ENCODE measurements at regions not wholly inside any gene's neighbourhood (a gene's known extent, or its start where the extent isn't known, plus 50 kb on each side); places are given as distances from the start of the nearest gene placed in this dataset.

DNA sequence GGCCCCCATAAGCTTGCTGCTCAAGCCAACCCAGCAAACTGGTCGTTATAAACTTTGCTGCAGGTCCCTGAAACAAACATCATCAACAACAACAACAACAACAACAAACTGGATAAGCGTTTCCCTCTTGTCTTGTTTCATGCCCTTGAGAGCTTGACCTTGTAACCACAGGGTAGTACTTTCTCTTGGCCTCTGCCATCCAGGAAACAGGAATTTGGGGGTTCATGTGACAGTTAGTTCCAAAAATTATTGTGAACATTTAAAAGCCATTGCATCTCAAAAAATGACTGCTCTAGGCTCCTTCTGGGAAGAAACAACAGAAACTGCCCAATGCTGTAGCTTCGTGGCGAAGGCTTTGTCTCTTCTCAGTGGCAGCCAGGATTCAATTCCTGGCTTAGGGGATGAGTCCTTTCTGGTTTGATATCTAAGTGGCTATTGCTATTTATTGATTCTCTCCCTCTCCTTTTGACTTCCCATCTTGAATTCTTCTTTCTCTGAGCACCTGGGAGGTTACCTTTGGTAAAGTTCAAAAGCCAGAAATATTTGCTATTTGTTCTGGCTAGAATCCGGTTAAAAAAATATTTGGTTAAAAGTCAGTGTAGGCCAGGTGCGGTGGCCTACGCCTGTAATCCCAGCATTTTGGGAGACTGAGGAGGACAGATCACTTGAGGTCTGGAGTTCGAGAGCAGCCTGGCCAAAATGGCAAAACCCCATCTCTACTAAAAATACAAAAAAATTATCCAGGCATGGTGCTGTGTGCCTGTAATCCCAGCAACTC is 52.0 kb upstream of the CPM start:
- TF ChIP-seq, protein P1, sequence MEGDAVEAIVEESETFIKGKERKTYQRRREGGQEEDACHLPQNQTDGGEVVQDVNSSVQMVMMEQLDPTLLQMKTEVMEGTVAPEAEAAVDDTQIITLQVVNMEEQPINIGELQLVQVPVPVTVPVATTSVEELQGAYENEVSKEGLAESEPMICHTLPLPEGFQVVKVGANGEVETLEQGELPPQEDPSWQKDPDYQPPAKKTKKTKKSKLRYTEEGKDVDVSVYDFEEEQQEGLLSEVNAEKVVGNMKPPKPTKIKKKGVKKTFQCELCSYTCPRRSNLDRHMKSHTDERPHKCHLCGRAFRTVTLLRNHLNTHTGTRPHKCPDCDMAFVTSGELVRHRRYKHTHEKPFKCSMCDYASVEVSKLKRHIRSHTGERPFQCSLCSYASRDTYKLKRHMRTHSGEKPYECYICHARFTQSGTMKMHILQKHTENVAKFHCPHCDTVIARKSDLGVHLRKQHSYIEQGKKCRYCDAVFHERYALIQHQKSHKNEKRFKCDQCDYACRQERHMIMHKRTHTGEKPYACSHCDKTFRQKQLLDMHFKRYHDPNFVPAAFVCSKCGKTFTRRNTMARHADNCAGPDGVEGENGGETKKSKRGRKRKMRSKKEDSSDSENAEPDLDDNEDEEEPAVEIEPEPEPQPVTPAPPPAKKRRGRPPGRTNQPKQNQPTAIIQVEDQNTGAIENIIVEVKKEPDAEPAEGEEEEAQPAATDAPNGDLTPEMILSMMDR (tag by site-specific recombination; IDR thresholded peaks at IDR 0.05) = no peak
- TF ChIP-seq WT1 (tag by site-specific recombination; IDR thresholded peaks at IDR 0.05) (no peak), ZFP37 (tag by site-specific recombination; IDR thresholded peaks at IDR 0.05) (no peak), MYNN (tag by site-specific recombination; IDR thresholded peaks at IDR 0.05; ENCODE audit: borderline replicate concordance) (no peak), ZNF560 (tag by site-specific recombination; IDR thresholded peaks at IDR 0.05; ENCODE audit: borderline replicate concordance) (no peak), KLF7 (tag by site-specific recombination; IDR thresholded peaks at IDR 0.05; ENCODE audit: borderline replicate concordance) (no peak), GLIS1 (tag by site-specific recombination; IDR thresholded peaks at IDR 0.05) (no peak), ZNF76 (tag by site-specific recombination; IDR thresholded peaks at IDR 0.05; ENCODE audit: borderline replicate concordance, low read depth) (no peak), ZNF16 (tag by site-specific recombination; IDR thresholded peaks at IDR 0.05; ENCODE audit: low read depth) (no peak), ZNF514 (tag by site-specific recombination; IDR thresholded peaks at IDR 0.05) (no peak)
- TF ChIP-seq, protein P2, sequence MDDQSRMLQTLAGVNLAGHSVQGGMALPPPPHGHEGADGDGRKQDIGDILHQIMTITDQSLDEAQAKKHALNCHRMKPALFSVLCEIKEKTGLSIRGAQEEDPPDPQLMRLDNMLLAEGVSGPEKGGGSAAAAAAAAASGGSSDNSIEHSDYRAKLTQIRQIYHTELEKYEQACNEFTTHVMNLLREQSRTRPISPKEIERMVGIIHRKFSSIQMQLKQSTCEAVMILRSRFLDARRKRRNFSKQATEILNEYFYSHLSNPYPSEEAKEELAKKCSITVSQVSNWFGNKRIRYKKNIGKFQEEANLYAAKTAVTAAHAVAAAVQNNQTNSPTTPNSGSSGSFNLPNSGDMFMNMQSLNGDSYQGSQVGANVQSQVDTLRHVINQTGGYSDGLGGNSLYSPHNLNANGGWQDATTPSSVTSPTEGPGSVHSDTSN (CRISPR knock-in tag; IDR thresholded peaks at IDR 0.05) = no peak
- TF ChIP-seq, protein P3, sequence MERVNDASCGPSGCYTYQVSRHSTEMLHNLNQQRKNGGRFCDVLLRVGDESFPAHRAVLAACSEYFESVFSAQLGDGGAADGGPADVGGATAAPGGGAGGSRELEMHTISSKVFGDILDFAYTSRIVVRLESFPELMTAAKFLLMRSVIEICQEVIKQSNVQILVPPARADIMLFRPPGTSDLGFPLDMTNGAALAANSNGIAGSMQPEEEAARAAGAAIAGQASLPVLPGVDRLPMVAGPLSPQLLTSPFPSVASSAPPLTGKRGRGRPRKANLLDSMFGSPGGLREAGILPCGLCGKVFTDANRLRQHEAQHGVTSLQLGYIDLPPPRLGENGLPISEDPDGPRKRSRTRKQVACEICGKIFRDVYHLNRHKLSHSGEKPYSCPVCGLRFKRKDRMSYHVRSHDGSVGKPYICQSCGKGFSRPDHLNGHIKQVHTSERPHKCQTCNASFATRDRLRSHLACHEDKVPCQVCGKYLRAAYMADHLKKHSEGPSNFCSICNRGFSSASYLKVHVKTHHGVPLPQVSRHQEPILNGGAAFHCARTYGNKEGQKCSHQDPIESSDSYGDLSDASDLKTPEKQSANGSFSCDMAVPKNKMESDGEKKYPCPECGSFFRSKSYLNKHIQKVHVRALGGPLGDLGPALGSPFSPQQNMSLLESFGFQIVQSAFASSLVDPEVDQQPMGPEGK (tag by site-specific recombination; IDR thresholded peaks at IDR 0.05) = no peak
- TF ChIP-seq, protein P4, sequence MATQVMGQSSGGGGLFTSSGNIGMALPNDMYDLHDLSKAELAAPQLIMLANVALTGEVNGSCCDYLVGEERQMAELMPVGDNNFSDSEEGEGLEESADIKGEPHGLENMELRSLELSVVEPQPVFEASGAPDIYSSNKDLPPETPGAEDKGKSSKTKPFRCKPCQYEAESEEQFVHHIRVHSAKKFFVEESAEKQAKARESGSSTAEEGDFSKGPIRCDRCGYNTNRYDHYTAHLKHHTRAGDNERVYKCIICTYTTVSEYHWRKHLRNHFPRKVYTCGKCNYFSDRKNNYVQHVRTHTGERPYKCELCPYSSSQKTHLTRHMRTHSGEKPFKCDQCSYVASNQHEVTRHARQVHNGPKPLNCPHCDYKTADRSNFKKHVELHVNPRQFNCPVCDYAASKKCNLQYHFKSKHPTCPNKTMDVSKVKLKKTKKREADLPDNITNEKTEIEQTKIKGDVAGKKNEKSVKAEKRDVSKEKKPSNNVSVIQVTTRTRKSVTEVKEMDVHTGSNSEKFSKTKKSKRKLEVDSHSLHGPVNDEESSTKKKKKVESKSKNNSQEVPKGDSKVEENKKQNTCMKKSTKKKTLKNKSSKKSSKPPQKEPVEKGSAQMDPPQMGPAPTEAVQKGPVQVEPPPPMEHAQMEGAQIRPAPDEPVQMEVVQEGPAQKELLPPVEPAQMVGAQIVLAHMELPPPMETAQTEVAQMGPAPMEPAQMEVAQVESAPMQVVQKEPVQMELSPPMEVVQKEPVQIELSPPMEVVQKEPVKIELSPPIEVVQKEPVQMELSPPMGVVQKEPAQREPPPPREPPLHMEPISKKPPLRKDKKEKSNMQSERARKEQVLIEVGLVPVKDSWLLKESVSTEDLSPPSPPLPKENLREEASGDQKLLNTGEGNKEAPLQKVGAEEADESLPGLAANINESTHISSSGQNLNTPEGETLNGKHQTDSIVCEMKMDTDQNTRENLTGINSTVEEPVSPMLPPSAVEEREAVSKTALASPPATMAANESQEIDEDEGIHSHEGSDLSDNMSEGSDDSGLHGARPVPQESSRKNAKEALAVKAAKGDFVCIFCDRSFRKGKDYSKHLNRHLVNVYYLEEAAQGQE (tag by site-specific recombination; IDR thresholded peaks at IDR 0.05) = no peak

Data from HEK293 (cell line).